Muscle of back (tissue), 3 donors: ENCODE measurements at regions not wholly inside any gene's neighbourhood (a gene's known extent, or its start where the extent isn't known, plus 50 kb on each side); places are given as distances from the start of the nearest gene placed in this dataset.

Experiments used
- DNase-seq, 3 donors: peaks; one replicate each; pipeline versions ENCODE4 v3.0.0 to v3.0.0-alpha.2; 2013

DNA sequence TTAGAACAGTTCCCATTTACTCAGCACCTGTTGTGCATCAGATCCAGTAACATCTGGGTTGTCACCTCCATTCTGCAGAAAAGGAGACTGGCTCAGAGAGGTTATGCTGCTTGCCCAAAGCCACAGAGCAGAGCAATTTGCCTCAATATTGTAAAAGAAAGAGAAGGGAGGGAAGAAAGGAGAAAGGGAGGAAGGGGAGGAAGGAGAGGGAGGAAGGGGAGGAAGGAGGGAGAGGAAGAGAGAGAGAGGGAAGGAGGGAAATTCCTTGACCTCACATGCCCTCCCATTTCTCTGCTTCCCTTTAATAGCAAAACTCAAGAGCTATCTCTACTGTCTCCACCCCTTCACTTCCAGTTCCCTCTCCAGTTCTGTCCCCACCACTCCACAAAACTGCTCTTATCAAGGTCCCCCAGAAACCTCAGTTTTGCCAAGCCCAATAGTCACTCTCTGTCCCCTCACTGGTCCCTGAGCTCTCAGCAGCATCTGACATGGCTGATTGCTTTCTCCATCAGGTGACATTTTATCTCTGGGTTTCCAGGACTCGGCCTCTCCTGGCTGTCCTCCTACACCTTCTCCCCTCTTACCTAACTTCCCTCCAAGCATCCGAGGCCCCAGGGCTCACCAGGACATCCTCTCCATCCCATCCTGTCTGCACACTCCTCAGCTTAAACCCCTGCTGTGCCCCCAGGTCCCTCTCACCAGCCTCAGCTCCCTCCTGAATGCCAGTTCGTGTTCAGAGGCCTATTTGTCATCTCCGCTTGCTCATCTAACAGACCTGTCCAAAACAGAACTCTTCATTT, 104.7 kb upstream of the LINGO1 start:
- no peak for DNase-seq

DNA sequence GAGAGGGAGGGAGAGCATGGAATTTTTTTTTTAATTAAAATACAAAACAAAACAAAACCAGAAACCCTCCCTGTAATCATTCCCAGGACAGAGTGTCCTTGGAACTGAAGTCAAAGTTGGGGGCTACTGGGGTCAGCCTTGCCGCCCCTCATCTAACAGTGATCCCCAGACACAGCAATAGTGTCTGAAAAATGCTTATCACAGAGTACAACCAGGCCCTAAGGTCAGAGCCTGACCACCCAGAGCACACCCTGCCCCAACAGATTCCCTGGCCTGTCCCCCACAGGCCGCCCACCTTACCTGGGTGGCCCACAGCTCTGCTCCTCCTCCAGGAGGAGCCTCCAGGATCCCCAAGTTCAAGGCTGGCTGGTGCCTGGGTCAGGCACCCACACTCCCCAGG, 101.6 kb upstream of the LINGO1 start:
- no peak for DNase-seq

DNA sequence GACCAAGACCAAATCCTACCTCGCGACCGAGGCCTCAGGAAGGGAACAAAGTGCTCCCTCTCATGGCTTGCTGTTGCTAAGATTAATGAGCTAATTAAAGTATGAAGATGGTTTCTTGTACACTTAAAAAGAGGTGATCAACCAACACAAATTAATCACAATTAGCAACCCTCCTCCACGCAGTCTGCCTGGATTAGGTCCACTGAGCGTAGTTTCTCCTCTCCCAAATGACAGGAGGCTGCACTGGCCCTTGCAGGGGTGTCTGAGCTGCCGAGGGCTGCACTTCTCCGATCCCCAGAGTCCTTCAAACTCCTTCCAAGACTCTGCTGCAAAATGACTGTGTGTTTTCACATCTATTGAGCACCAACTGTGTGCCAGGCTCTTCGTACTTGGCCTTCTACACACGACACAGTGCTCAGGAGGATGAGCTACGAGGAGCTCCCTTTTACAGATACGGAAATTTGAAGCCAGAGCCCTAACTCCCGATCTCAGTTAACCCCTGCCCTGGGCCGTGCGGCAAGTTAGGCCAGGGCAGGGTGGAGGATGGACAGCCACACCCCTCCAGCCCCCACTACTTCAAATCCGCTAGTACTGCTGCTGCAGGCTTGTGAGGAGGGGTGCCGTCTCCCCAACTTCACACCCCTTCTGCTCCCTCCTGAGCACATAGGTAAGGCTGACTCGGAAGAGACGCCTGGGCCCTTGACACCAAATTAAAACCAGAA, 101.0 kb upstream of the LINGO1 start:
- no peak for DNase-seq

DNA sequence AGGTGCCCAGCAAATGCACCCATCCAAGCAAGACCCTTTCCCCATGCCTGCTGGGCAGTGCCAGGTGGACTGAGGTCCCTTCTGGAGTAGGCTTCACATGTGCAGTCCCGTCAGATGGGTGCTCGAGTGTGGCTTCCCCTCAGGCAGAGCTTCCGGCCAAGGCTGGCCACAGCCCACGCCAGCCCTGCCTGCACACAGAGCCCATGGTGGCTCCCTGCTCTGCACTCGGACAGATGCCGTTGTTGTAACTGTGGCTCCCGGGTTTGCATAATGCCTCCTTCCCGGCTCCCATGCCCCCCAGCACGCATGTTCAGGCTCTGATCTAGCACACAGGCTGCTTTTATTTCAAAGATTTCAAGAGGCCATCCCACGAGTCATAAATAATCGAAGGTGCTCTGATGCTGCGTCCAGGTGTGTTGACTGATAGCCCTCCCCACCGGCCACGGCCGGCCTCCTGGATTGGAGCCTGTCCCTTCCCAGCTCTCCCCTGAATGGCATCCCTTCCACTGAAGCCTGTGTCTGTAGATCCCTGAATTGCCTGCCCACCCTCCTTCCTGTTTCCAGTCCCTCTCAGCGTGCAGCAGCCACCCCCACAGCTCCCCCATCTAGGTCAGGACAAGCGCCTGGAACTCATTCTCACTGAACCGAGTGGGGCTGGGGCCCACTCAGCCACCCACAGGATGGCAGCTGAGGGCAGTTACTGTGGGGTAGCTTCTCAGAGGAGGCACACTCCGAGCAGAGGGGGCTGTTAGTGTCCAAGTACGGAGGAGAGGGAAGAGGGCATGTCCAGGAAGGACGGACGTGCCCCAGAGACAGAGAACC, 100.0 kb upstream of the LINGO1 start:
- no peak for DNase-seq

DNA sequence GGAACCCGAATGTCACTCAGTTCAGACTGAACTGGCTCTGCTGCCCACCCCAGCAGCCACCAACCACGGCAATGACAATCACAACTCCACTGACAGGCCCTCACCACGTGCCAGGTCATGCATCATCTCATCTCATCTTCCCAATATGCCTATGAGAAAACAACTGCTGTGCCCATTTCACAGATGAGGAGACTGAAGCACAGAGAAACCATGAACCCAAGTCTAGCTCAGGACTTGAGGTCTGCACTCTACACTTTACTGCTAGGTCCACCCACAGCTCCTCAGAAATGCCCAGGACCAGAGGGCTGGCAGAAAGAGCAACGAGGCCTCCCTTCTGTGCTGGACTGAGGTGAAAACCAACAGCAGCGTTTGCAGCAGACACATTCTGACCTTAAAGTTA, 99.2 kb upstream of the LINGO1 start:
- no peak for DNase-seq

DNA sequence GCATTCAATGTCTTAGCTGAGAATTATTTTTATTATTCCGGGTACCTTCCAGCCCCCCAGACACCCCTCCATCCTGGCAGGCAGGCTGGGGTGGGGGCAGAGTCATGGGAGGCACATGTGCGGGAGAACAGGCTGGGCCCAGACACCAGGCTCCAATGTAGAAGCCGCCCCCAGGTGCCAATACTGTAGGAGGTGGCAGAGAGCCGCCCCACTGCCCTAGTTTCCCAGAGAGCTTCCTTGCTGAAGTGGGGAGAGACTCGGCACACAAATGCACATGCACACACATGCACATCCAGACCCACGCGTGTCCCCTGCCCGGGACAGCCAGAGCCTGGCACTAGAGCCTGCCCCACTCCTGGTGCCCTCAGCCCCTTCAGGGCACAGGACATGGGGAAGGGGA, 98.4 kb upstream of the LINGO1 start:
- DNase-seq = no peak

DNA sequence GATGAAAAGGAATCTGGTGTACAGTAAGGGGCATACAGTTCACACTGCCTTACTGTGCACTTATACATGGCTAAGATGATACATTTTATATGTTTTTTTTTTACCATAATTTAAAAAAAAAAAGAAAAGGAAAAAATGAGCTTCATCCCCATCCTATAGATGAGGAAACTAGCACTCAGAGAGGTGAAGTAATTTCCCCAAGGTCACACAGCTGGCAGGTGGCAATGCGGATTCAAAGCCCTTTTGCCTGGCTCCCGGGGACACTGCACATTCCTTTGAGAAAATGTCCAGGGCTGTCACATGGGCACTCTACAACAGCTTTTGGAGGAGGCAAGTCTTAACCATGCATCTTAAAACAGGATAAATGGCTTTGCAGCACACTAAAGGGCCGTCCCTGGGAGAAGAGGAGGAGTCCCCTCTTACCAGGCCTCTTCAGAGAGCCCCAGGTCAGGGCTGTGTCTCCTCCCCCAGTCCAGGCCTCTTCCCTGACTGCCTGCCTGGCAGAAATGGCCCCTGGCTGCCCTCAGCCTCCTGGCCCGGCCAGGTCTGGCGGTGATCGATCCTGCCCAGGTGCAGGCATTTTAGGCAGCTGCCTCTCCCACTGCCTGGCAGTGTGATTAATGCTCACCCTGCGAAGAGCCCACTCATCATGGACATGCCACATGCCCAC, 95.1 kb upstream of the LINGO1 start:
- DNase-seq = no peak

DNA sequence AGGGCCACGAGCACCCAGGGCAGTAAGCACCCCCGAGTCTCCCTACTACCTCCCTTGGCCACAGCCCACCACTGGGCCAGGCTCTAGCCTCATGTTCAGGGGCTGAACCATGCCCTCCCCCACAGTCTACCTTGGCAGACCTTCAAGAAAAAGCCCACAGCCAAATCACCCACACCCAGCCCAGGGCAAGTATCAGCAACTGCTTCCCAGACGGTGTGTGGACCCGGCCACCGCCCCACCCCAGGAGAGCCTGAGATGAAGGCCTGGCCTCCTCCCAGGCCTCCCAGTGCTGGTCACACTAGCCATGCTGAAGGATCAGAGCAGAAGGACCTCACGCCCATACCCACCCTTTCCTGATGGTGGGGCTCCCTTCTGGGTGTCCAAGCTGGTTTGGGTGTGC, 92.0 kb upstream of the LINGO1 start:
- no peak for DNase-seq

DNA sequence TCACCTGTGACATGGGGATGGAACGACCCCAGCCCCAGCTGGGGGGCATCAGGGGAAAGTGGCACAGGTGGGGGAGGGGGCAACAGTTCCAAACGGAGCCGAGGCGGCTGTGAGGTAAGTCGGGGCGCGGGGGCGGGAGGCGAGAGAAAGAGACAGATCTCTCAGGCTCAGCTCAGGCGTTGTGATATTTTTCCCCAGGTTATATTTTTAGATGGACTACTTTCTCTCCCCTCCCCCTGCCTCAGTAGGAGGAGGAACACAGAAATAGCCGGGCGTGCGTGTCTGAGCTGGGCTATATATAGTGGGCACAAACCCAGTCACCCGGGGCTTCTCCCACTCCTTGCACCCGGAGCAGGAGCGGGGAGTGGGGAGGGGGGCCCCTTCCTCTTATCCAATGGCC, 91.0 kb upstream of the LINGO1 start:
- no peak for DNase-seq

DNA sequence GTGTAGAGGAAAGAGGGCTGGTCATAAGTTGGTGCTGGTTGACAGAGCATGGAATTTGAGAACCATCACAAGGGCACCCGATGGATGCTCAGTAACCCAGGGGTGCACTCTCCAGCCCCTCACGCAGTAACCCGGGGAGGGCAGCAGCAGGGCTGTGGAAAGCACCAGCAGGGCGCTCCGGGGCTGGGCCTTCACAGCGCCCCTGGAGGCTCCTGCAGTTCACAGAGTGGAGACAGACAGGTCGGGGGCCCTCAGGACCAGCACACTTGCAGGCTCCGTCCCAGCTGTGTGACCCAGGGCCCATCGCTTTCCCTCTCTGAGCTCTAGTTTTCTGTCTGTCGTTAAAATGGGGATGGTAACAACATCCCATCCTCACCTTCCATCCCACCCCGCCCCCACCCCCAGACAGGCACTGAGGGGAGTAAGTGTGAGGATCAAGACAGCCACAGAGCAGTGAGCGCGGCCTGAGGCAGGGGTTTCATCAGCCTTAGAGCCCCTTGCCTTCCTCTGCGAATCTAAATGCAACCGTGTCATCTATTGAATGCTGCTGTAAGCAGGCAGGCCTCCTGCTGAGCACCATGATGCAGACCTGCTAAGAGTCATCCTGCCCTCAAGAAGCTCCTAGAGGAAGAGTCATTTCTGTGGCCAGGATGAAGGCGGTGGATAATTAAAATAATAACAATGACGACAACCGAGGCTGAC, 90.2 kb upstream of the LINGO1 start:
- no peak for DNase-seq

DNA sequence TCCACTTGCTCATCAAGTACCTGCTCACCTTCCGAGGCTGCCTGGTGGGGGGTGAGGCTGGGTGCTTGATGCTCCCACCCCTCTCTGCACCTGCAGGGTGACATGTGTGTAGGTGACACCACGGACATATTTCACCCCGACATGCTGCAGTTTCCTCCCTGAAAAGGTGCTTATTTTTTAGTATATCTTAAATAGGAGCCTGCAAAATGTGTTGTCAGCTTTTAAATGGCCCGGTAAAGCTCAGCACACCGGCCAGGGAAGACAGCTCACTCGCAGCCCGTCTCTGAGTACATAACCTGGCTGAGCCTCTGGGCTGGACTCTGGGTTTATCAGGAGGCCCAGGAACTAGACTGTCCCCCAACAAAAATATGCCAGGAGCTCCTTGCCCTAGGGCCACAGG, 89.3 kb upstream of the LINGO1 start:
- DNase-seq = no peak

DNA sequence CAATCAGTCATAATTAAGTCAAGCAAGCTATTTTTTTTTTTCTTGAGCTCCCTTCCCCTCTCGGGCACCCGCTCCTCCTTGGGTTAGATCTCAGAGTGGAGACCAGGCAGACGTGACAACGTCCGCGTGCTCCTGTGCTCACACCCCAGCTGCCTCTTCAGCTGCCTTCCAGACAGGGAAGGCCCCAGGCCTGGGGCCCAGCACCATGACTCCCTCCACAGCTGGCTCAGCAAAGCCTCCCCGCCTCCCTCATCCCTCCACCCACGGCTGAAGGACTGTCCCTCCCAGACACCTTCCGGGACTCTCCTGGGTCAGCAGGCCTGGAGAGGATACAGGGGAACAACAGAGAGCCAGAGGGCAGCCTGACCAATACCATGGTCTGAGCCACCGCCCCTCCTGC, 87.9 kb upstream of the LINGO1 start:
- peak; percentile 12 to 75 (median 22) for DNase-seq

DNA sequence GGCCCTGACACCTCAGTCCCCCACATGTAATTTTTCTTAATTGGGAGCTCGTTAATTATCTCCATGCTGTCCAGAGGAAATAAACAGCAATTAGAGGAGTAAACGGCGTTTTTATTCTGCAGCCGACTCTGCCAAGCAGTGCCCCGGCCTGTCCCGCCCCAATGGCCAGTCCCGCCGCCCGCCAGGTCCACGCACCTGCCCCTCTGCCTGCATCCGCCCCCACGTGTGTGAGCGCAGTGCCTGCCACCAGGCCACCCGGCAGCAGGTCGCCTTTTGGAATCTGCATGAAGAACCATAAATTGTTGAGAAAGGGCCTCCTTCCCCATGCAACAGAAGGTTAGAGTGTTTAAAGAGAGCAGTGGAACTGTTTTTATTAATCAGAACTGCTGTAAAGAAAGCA, 87.5 kb upstream of the LINGO1 start:
- DNase-seq = no peak

DNA sequence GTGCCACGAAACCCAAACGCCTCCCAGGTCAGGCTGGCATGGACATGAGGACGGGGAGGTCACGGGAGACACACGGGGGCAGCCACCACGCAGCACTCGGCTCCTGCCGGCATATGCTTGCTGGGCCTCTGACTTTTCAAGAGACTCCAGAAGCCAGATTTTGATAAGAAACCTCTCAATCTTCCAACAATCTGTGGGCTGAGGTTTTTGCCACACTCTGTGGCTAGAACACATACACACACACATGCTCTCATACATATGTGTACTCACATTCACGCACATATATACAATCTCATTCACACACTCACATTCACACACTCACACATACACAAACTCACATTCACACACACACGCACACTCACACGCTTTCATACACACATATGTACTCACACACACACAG, 86.7 kb upstream of the LINGO1 start:
- no peak for DNase-seq

DNA sequence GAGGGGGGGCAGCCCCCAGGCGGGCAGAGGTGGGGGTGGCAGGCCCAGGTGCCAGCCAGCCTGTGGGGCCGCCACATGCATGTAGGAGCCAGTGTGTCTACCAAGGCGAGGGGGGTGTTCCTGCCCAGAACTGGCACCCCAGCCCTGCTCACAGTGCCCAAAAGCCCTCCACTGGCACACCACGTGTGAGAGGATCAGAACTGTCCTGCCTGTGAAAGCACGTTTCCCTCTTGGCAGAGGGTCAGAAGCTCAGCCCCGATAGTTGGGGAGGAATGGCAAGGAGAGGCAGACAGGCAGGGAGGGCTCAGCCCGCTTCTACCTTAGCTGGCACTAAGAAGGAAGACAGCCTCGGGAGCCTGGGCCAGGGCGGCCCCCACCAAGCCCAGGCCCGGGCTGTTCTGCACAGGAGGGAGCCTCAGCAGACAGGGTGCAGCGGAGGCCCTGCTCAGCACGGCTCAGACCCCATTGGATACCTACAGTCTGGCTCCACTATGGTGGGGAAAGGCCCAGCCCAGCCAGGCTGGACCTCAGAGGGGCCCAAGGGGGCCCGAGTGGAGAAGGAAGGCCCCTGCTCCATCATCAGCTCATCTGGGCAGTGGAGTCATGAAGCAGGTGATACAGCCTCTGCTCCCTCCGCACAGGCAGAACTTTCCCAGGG, 84.8 kb upstream of the LINGO1 start:
- DNase-seq = peak in 1 of 3 donors; percentile 31

DNA sequence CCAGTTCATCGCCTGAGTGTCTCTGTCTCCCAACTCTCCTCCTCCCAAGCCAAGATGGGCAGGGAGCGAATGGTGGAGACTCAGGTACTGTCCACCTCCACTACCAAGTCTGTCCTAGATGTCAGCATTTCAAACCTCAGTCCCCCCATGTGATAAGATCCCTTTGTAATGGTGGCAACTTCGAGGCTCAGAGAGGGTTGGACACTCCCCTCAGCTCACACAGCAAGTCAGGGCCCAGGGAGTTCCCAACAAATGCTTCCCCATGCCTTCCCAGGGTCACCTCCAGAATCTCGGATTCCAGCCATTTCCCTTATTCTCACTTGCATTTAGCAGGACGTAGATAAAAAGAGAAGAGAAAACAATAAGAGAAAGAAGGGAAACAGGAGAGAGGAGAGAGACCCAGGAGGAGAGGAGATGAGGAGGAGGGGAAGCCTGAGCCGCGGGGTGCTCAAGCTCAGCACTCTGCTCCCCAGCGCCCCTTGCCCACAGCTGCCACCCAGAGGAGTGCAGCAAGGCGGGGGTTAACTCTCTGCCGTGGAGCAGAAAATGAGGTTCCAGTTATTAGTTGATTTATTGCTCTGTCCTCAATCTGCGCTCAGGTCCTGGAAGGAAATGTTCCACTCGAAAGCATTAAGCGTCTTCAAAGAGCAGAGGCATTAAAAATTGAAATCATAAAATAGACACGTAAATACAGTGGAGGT, 84.1 kb upstream of the LINGO1 start:
- peak in 1 of 3 donors; percentile 26 for DNase-seq

DNA sequence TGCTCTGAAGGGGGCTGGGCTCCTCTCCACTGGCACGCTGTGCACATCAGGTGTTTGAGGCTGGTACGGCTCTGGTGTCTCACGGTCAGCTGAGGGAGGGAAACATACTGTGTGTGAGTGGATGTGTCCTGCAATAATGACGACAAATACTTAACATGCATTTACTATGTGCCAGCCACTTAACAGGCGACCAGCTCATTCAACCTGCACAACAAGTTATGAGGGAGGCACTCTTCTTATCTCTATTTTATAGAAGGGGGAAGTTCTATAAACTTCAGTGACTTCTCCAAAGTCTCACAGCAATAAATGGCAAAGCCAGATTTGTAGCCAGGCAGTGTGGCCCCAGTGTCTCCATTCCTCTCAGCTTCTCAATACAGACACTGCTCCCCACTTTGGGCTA, 83.1 kb upstream of the LINGO1 start:
- DNase-seq = no peak

DNA sequence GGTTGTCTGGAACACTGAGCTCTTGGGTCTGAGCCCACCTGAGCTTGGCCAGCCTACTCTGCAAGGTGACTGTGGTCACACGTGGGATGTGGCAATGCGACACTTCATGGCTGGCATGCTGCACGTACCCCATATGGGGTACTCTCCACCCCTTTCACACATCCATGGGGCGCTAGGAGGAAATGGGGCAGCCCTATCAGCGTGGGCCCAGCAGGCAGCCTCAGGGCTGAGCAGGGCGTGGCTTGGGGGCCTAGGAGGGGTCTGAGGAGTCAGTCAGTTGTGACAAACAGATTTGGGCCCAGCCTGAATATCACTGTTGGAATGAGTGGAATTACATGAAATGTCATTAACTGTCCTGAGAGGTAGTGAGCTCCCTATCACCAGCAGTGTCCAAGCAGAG, 82.3 kb upstream of the LINGO1 start:
- DNase-seq = no peak

DNA sequence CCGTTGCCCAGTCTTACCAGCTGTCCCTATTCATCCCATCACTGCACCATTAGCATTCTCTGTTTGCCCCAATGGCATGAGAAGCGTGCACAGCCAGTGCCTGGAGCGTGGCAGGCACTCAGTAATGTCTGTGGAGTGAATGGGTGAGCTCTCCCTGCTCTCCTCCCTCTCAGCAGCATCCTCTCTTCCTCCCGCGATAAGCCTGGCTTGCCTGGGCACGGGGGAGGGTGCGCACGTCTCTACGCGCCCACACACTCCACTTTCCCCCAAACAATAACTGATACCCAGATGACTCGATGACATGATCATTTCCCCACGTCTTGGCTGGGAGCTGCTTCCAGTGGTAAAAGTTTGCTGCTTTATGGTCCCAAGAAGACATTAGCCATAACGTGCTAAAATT, 81.8 kb upstream of the LINGO1 start:
- DNase-seq = no peak

DNA sequence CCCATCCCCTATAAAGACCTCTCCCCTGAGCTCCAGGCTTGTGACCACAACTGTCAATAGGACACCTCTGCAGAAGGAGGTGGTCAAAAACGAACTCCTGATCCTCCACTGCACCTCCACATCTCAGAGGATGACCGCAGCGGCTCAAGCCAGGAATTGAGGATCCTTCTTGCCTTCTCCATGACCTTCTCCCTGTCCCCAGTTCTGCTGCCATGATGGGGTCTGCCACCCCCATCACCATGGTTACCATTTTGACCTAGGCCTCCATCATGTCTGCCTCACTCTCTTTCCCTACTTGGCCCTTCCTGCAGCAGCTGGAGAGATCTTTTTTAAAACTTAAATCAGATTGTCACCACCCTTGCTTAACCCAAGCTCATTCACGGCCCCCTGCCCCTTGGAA, 81.3 kb upstream of the LINGO1 start:
- DNase-seq = no peak
